Glutamatergic neuron (in vitro differentiated cells): ENCODE measurements at regions not wholly inside any gene's neighbourhood (a gene's known extent, or its start where the extent isn't known, plus 50 kb on each side); places are given as distances from the start of the nearest gene placed in this dataset.

Experiments used
- DNase-seq: peaks from one replicate; pipeline ENCODE4 v3.0.0; 2022
- H3K27ac Mint-ChIP-seq: one replicate; pipeline ENCODE4 v1.8.0; 2020; ENCODE audit warnings: mild to moderate bottlenecking, mixed read lengths, inconsistent platforms; ENCODE audit not compliant: unreplicated experiment
- H3K27me3 Mint-ChIP-seq: one replicate; pipeline ENCODE4 v1.8.0; 2020; ENCODE audit warnings: mild to moderate bottlenecking, moderate library complexity, mixed read lengths, inconsistent platforms; ENCODE audit not compliant: unreplicated experiment
- H3K36me3 Mint-ChIP-seq: one replicate; pipeline ENCODE4 v1.8.0; 2020; ENCODE audit warnings: mild to moderate bottlenecking, mixed read lengths, inconsistent platforms; ENCODE audit not compliant: unreplicated experiment
- H3K4me1 Mint-ChIP-seq: one replicate; pipeline ENCODE4 v1.8.0; 2020; ENCODE audit warnings: mild to moderate bottlenecking, low read depth, mixed read lengths, inconsistent platforms; ENCODE audit not compliant: unreplicated experiment
- H3K4me3 Mint-ChIP-seq: one replicate; pipeline ENCODE4 v1.8.0; 2020; ENCODE audit warnings: mild to moderate bottlenecking, mixed read lengths, inconsistent platforms; ENCODE audit not compliant: unreplicated experiment
- H3K9me3 Mint-ChIP-seq: one replicate; pipeline ENCODE4 v1.8.0; 2020; ENCODE audit warnings: mild to moderate bottlenecking, moderate library complexity, mixed read lengths, inconsistent platforms; ENCODE audit not compliant: unreplicated experiment
- TF ChIP-seq, protein P1 (sequence below): fragments of 200-600 bp; sonication (generic); IDR thresholded peaks from one replicate; pipeline ENCODE4 v1.5.0; 2021; ENCODE audit not compliant: partially characterized antibody, unreplicated experiment

- H3K4me3 Mint-ChIP-seq = no peak overlapping the region
- no peak for DNase-seq
- peaks cover 23% of the 10 kb centered on the region for H3K4me1 Mint-ChIP-seq
- H3K36me3 Mint-ChIP-seq = no peaks in the 10 kb centered on the region
- TF ChIP-seq, protein P1, sequence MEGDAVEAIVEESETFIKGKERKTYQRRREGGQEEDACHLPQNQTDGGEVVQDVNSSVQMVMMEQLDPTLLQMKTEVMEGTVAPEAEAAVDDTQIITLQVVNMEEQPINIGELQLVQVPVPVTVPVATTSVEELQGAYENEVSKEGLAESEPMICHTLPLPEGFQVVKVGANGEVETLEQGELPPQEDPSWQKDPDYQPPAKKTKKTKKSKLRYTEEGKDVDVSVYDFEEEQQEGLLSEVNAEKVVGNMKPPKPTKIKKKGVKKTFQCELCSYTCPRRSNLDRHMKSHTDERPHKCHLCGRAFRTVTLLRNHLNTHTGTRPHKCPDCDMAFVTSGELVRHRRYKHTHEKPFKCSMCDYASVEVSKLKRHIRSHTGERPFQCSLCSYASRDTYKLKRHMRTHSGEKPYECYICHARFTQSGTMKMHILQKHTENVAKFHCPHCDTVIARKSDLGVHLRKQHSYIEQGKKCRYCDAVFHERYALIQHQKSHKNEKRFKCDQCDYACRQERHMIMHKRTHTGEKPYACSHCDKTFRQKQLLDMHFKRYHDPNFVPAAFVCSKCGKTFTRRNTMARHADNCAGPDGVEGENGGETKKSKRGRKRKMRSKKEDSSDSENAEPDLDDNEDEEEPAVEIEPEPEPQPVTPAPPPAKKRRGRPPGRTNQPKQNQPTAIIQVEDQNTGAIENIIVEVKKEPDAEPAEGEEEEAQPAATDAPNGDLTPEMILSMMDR = no peak
- H3K9me3 Mint-ChIP-seq = peaks cover 2% of the 10 kb centered on the region
- no peak overlapping the region for H3K27ac Mint-ChIP-seq
- peaks cover 7% of the 10 kb centered on the region for H3K27me3 Mint-ChIP-seq
These were observed 130.4 kb downstream of the CHST1 start for GRCh38 chr11:45535033-45535432.

GRCh38 chr11:45534132-45534531 lies 131.3 kb downstream of the CHST1 start:
- H3K4me1 Mint-ChIP-seq = peaks cover 24% of the 10 kb centered on the region
- H3K27ac Mint-ChIP-seq = no peak overlapping the region
- TF ChIP-seq, protein P1 = no peak
- H3K27me3 Mint-ChIP-seq = peaks cover 7% of the 10 kb centered on the region
- no peak for DNase-seq
- peaks cover 2% of the 10 kb centered on the region for H3K9me3 Mint-ChIP-seq
- no peaks in the 10 kb centered on the region for H3K36me3 Mint-ChIP-seq
- no peak overlapping the region for H3K4me3 Mint-ChIP-seq

DNA sequence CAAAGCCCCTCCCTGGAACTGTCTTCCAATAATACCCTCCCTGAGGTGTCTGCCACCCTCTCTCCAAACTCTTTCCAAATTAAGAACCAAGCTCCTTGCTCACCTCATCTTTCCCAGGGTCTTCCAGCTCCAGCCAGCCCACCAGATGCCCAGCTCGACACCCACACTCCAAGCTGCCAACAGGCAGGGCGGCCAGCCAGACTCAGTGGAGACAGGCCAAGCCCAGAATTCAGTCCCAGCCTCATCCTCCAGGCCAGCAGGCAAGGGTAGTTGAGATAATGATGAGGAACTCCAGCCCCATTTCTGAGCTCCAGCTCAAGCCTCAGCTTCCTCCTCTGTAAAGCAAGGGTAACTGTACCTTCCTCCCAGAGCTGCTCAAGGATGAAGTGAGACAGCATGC lies 132.9 kb downstream of the CHST1 start:
- TF ChIP-seq, protein P1 = no peak
- peaks cover 27% of the 10 kb centered on the region for H3K4me1 Mint-ChIP-seq
- H3K9me3 Mint-ChIP-seq = peaks cover 2% of the 10 kb centered on the region
- DNase-seq = no peak
- no peaks in the 10 kb centered on the region for H3K36me3 Mint-ChIP-seq
- no peak overlapping the region for H3K4me3 Mint-ChIP-seq
- H3K27me3 Mint-ChIP-seq = peaks cover 9% of the 10 kb centered on the region
- no peak overlapping the region for H3K27ac Mint-ChIP-seq

DNA sequence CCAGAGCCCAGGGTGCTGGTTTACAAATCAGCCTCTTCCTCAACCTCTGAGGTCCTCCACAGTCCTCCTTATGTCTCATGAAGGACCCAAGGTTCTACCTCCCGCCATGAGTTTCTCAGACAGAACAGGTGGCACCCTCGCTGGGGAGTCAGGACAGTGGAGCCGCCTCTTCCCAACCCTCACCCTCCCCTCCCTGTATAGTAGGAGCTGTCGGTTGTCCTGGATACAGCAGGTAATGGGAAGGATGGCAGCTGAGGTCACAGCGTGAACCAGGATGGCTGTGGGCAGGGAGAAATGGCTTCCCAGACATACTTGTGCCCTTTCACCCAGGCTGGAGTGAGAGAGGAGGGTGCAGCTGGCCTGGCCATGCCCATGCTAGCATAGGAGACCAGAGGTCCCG lies 134.6 kb downstream of the CHST1 start:
- DNase-seq = no peak
- Mint-ChIP-seq H3K27ac (peak overlapping the region; percentile 5), H3K4me1 (peaks cover 17% of the 10 kb centered on the region), H3K9me3 (peaks cover 2% of the 10 kb centered on the region), H3K27me3 (peaks cover 9% of the 10 kb centered on the region), H3K4me3 (no peak overlapping the region), H3K36me3 (no peaks in the 10 kb centered on the region)
- TF ChIP-seq, protein P1 = no peak

DNA sequence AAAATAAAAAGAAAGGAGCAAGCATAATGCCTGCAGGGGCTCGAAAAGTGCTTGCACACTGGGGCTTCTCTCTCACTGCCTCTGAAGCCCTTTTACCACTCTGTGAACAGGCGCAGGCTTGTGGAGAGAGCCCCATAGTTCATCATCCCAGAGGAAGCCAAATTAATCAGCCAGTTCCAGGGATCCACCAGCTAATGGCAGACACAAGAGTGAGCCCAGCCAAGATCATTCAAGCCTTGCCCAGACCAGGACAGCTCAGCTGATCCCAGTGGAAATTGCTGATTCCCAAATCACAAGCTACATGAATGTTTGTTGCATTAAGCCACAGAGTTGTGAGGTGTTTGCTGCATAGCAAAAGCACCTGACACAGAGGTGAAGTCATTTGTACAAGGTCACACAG lies 135.3 kb downstream of the CHST1 start:
- TF ChIP-seq, protein P1 = no peak
- no peaks in the 10 kb centered on the region for H3K36me3 Mint-ChIP-seq
- DNase-seq = no peak
- H3K27ac Mint-ChIP-seq = no peak overlapping the region
- peaks cover 9% of the 10 kb centered on the region for H3K27me3 Mint-ChIP-seq
- H3K9me3 Mint-ChIP-seq = peaks cover 2% of the 10 kb centered on the region
- H3K4me1 Mint-ChIP-seq = peaks cover 18% of the 10 kb centered on the region
- no peak overlapping the region for H3K4me3 Mint-ChIP-seq
